IPS DF 19.7 (cell line): ENCODE measurements at regions not wholly inside any gene's neighbourhood (a gene's known extent, or its start where the extent isn't known, plus 50 kb on each side); places are given as distances from the start of the nearest gene placed in this dataset.
"Not testable (repeated sequence)": the region's sequence is repeated elsewhere in the genome, so short reads cannot be mapped to it uniquely, and the experiment has no call there.

Experiments
- DNase-seq: peaks from one replicate; pipeline ENCODE4 v3.0.0-alpha.2; 2013; ENCODE audit warnings: low read depth, low spot score

- no peak for DNase-seq
Observed at GRCh38 chr5:174518512-174518911, 205.9 kb upstream of the MSX2 start.

GRCh38 chr5:174520420-174521396 lies 203.7 kb upstream of the MSX2 start:
- peak; percentile 33 for DNase-seq

DNA sequence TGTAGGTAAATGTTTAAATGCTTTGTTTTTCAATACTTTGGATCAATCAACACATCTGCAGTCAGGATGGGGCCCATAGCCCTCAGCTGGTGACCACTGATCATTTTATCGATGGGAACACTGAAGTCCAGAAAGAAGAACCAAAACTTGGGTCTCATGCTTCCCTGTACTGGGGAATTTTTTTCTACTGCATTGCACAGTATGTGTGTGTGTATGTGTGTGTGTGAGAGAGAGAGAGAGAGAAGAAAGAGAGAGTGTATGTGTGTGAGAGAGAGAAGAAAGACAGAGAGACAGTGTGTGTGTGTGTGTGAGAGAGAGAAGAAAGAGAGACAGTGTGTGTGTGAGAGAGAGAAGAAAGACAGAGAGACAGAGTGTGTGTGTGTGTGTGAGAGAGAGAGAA lies 202.9 kb upstream of the MSX2 start:
- no peak for DNase-seq

DNA sequence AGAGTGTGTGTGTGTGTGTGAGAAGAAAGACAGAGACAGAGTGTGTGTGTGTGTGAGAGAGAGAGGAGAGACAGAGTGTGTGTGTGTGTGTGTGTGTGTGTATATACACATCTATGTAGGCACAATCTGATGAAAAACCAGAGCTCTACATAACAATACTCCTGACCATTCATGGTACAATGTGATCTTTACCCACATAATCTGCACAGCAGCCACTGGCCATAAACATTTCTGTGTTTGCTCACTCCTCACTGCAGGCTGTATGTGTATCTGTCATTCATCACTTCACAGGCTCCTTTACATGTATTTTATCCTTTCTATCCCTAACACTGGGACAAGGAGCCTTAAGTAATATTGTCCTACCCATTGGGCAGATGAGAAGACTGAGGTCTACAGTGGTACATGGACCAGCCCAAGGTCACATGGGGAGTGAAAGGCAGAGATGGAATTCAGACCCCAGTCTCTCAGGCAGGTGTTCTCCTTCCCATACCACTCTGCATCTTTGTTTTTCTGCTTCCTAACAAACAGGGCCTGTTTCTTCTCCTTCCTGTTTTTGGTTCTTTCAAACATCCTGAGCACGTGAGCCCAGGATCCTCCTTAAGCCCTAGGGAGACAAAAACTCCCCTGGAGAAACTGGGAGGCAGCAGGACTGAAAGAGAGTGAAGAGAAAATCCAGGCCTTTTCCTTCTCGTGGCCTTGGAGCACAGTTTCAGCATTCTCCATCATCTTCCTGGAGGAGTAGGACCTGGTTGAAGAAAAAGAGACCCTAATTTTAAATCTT lies 201.7 kb upstream of the MSX2 start:
- DNase-seq, result no peak

DNA sequence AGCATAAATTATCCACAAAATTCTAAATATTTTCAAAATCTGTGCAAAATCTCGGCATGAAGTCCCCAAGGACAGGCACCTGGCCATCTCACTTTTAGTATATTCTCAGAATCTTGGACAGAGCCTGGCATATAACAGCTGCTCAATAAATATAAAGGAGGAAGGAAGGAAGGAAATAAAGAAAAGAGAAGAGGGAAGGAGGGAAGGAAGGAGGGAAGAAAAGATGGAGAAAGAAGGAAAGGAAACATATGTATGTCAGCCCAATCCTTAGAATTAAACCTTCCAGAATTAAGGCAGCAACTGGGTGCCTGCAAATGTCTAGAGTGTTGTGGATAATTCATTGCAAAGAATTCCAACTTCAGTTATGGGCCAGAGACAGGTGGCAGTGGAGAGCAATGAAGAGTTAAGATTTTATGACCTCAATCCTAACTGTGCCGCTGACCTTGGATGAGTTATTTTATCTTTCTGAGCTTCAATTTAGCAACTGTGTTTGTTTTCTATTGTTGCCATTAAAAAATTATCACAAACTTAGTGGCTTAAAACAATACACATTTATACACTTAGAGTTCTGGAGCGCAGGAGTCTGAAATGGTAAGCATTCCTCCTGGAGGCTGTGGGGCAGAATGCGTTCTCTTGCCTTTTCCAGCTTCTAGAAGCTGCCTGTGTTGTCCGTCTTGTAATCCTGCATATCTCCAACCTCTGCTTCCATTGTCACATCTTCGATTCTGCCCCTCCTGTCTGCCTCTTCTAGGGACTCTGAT lies 200.9 kb upstream of the MSX2 start:
- DNase-seq, result no peak

GRCh38 chr5:174524351-174524750 lies 200.0 kb upstream of the MSX2 start:
- DNase-seq, result no peak

GRCh38 chr5:174526177-174526576 lies 198.2 kb upstream of the MSX2 start:
- no peak for DNase-seq

GRCh38 chr5:174527916-174528540 lies 196.4 kb upstream of the MSX2 start:
- no peak for DNase-seq

DNA sequence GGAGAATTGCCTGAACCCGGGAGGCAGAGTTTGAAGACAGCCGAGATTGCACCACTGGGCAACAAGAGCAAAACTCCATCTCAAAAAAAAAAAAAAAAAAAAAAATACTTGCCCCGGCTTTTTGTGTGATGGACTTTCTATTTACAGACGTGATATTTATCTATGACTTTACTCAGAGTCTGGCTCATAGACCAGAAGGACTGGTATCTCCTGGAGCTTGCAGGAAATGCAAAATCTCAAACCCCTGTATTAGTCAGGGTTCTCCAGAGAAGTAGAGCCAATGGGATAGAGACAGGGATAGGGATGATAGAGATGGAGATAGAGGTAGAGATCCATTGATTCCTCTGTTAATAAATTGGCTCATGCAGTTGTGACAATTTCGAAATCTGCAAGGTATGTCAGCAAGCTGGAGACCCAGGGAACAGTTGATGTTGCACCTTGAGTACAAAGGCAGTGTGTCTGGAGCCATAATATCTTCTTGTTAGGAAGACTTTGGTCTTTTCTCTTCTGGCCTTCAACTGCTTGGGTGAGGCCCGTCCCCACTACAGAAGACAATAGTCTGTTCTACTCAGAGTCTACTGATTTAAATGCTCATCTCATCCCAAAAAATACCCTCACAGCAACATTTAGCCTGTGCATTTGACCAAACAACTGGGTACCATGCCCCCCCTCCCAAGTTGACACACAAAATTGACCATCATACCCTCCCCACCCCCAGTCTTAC lies 195.4 kb upstream of the MSX2 start:
- no peak for DNase-seq

DNA sequence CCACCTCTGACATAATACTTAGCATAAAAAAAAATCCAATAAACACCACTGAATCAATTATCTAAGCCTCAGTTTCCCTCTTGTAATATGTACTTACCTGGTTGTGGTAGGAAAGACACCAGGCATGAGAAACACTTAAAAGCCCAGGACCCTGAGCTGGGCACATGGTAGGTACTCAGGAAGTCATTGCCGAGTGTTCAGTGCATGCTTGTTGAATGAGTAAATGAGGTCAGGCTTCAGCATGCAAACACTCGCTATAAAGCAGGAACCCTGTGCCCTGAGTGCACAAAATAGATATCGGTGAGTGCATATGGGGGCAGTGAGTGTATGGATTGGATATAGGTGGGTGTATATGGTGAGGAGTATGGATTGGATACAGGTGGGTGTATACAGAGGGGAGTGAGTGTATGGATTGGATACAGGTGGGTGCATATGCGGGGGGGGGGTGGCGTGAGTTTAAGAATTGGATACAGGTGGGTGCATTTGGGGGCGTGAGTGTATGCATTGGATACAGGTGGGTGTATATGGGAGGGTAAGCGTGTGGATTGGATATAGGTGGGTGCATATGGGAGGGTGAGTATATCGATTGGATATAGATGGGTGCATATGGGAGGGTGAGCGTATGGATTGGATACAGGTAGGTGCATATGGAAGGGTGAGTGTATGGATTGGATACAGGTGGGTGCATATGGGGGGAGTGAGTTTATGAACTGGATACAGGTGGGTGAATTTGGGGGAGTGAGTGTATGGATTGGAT lies 194.3 kb upstream of the MSX2 start:
- DNase-seq, result no peak

- no peak for DNase-seq
Observed at GRCh38 chr5:174531782-174532191, 192.6 kb upstream of the MSX2 start.

- DNase-seq, result peak; percentile 87
Observed at GRCh38 chr5:174532455-174533453, 191.6 kb upstream of the MSX2 start.

DNA sequence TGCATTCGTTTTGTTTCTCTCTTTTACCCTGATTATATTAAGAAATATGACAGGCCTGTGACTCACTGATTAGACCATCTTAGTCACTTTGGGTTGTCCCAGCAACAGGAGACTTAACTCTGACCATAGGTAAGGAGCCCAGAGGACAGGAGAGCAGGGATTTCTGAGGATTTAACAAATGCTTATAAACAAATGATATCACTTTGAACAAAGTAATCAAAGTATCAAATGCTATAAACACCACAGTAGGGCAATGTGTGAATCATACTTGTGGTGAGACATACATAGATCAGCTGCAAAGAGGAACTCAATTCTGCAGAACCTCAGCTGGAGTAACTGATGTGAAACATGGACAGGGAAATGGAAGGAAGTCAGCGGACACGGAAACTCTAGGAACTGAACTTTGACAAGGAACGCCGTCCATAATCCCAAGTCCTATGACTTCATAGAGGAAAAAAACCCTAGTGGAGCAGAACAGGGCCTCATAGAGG lies 190.6 kb upstream of the MSX2 start:
- DNase-seq, result no peak

GRCh38 chr5:174535669-174536068 lies 188.7 kb upstream of the MSX2 start:
- no peak for DNase-seq

DNA sequence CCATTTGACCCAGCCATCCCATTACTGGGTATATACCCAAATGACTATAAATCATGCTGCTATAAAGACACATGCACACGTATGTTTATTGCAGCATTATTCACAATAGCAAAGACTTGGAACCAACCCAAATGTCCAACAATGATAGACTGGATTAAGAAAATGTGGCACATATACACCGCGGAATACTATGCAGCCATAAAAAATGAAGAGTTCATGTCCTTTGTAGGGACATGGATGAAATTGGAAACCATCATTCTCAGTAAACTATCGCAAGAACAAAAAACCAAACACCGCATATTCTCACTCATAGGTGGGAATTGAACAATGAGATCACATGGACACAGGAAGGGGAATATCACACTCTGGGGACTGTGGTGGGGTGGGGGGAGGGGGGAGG lies 184.6 kb upstream of the MSX2 start:
- DNase-seq, result not testable (repeated sequence)

GRCh38 chr5:174542037-174542436 lies 182.3 kb upstream of the MSX2 start:
- no peak for DNase-seq

GRCh38 chr5:174542471-174542870 lies 181.9 kb upstream of the MSX2 start:
- no peak for DNase-seq

DNA sequence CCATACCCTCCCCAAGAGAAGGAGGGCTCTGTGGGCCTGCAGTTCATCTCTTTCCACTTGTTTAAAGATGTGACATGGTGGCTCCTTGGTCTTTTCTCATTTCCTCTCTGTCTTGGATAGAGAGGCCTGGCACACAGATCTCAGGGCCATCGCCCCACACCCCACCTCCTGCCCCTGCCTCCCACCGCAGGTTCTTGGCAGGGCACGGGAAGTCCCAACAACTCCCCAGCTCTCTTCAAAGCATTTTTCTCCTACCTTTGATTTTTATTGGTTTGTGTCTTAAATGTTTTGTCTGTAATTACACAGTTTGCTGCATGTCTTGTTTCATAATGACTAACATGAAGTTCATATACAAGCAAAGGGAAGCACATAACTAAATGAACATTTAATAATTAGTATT lies 178.5 kb upstream of the MSX2 start:
- DNase-seq, result no peak

DNA sequence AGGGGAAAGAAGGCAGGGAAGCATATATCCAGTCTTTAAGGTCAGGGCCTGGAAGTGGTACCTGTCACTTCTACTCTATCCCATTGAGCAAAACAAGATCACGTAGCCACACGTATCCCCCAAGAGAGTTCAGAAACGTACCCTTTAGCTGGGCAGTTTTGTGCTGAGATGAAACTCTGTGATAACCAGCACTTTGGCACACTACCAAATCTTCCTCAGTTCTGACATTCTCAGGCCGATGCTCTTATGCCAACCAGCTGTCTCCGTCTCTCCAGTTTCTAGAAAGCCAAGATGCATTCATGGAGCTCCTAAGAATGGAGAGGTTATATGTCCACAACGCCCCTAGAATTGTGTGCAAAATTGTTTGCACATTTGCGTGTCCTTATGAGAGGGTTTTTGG lies 176.6 kb upstream of the MSX2 start:
- no peak for DNase-seq
